HCT116 (cell line): ENCODE measurements at regions not wholly inside any gene's neighbourhood (a gene's known extent, or its start where the extent isn't known, plus 50 kb on each side); places are given as distances from the start of the nearest gene placed in this dataset.

Experiments used
- ATAC-seq: fragments of 200-7000 bp; cut with Tn5 transposase; 2 replicates; pipeline ENCODE4 v1.9.1; 2020; ENCODE audit warnings: mild to moderate bottlenecking, moderate library complexity
- BruUV-seq: library from RNA; stranded (reverse); fragments of 400-500 nt; replicated peaks from 2 replicates; lab custom pipeline; 2021; lab: Mats Ljungman, UMichigan
- CTCF ChIA-PET: fragments of 300-600 bp; sonication (Branson Sonifier 250); formaldehyde crosslinking; loops from one replicate; lab custom pipeline; 2021; ENCODE audit warnings: antibody characterized with exemption; lab: Charles Lee
- POLR2A ChIA-PET: fragments of 300-600, 350-600 bp; sonication (Branson Sonifier 250); formaldehyde crosslinking; loops from one replicate; lab custom pipeline; 2021; ENCODE audit warnings: antibody characterized with exemption; lab: Charles Lee
- RAD21 ChIA-PET, 2 experiments: fragments of 300-600 bp; sonication (Branson Sonifier 250); formaldehyde crosslinking; loops; one replicate each; lab custom pipeline; 2023; ENCODE audit warnings: low total read pairs in 2 of 2; ENCODE audit not compliant: uncharacterized antibody in 2 of 2, unreplicated experiment in 2 of 2, low non-redundant PET in 1 of 2; lab: Charles Lee
- DNase-seq: peaks from one replicate; pipeline ENCODE4 v3.0.0-alpha.2; 2010; ENCODE audit warnings: low read depth, low spot score
- H2AFZ ChIP-seq: fragments of 200-600 bp; shearing (Covaris generic), sonication (generic); 2 replicates; pipeline ENCODE4 v1.6.1; 2017; ENCODE audit warnings: low read depth, mixed run types, mixed read lengths, antibody characterized with exemption, low read length; ENCODE audit not compliant: poor library complexity, severe bottlenecking
- H3K27ac ChIP-seq: 2 replicates; pipeline ENCODE4 v1.5.1; 2012; ENCODE audit warnings: low read depth, low read length
- H3K27me3 ChIP-seq: fragments of 200-600 bp; sonication (generic); 2 replicates; pipeline ENCODE4 v1.6.1; 2016; ENCODE audit warnings: mixed run types, low read length, mixed read lengths; ENCODE audit not compliant: insufficient read depth
- H3K36me3 ChIP-seq, 2 experiments: fragments of 200-500 bp in 1 of 2; fragments of 200-600 bp in 1 of 2; sonication (Bioruptor generic) in 1 of 2; sonication (generic) in 1 of 2; 2 replicates each; pipeline versions ENCODE4 v1.5.1 to v1.6.1; 2014 to 2016; ENCODE audit warnings: low read length in 2 of 2, inconsistent platforms in 1 of 2, mixed read lengths in 1 of 2, mixed run types in 1 of 2; ENCODE audit not compliant: insufficient read depth in 2 of 2, control insufficient read depth in 1 of 2
- H3K4me1 ChIP-seq, 2 experiments: fragments of 200-600 bp in 1 of 2; sonication (generic) in 1 of 2; 2 replicates each; pipeline versions ENCODE4 v1.5.1 to v1.6.1; 2012 to 2017; ENCODE audit warnings: low read length in 2 of 2, inconsistent platforms in 1 of 2, mild to moderate bottlenecking in 1 of 2, mixed read lengths in 1 of 2, mixed run types in 1 of 2, moderate library complexity in 1 of 2; ENCODE audit not compliant: insufficient read depth in 2 of 2, control insufficient read depth in 1 of 2
- H3K4me2 ChIP-seq: fragments of 200-600 bp; sonication (generic); 2 replicates; pipeline ENCODE4 v1.6.1; 2017; ENCODE audit warnings: mixed run types, low read length, mixed read lengths
- H3K4me3 ChIP-seq, 2 experiments: fragments of 200-600 bp in 1 of 2; sonication (generic) in 1 of 2; replicated peaks in 1 of 2; 2 replicates each; pipeline ENCODE4 v1.5.1; 2011 to 2016; ENCODE audit warnings: low read length in 2 of 2, control low read depth in 1 of 2, low read depth in 1 of 2, mild to moderate bottlenecking in 1 of 2, mixed read lengths in 1 of 2, mixed run types in 1 of 2
- H3K79me2 ChIP-seq: fragments of 200-600 bp; sonication (generic); 2 replicates; pipeline ENCODE4 v1.6.1; 2017; ENCODE audit warnings: mild to moderate bottlenecking, mixed run types, low read length, moderate library complexity, mixed read lengths; ENCODE audit not compliant: insufficient read depth
- H3K9ac ChIP-seq: fragments of 200-600 bp; sonication (generic); 2 replicates; pipeline ENCODE4 v1.6.1; 2016; ENCODE audit warnings: low read length, mixed read lengths
- H3K9me2 ChIP-seq: fragments of 200-600 bp; sonication (generic), shearing (Covaris generic); 2 replicates; pipeline ENCODE4 v1.6.1; 2017; ENCODE audit warnings: mixed run types, mild to moderate bottlenecking, moderate library complexity; ENCODE audit not compliant: insufficient read depth
- H3K9me3 ChIP-seq, 2 experiments: fragments of 200-500 bp in 1 of 2; fragments of 200-600 bp in 1 of 2; sonication (Bioruptor generic) in 1 of 2; sonication (generic) in 1 of 2; 2 replicates each; pipeline ENCODE4 v1.6.1; 2014 to 2017; ENCODE audit warnings: low read length in 2 of 2, mixed read lengths in 2 of 2, inconsistent platforms in 1 of 2, low read depth in 1 of 2, mild to moderate bottlenecking in 1 of 2, mixed run types in 1 of 2, moderate library complexity in 1 of 2; ENCODE audit not compliant: control insufficient read depth in 1 of 2, insufficient read depth in 1 of 2
- H4K20me1 ChIP-seq: fragments of 200-600 bp; sonication (generic), shearing (Covaris generic); 2 replicates; pipeline ENCODE4 v1.6.1; 2017; ENCODE audit warnings: mixed run types, mild to moderate bottlenecking, moderate library complexity; ENCODE audit not compliant: insufficient read depth
- CBX3 ChIP-seq: IDR thresholded peaks from 2 replicates; pipeline ENCODE4 v1.6.1; 2012; ENCODE audit warnings: low read depth
- ELF1 ChIP-seq: IDR thresholded peaks from 2 replicates; pipeline ENCODE4 v1.6.1; 2012; ENCODE audit warnings: low read depth, borderline replicate concordance
- EZH2 ChIP-seq: fragments of 200-600 bp; sonication (generic); IDR thresholded peaks from 2 replicates; pipeline ENCODE4 v1.6.1; 2017; ENCODE audit warnings: antibody characterized with exemption, mixed run types
- JUND ChIP-seq: IDR thresholded peaks from 2 replicates; pipeline ENCODE4 v1.6.1; 2012
- POLR2A ChIP-seq: IDR thresholded peaks from 2 replicates; pipeline ENCODE4 v1.7.0; 2011; ENCODE audit warnings: borderline replicate concordance; ENCODE audit not compliant: insufficient read depth, insufficient read length; ENCODE audit errors: extremely low read depth
- SIN3A ChIP-seq: IDR thresholded peaks from 2 replicates; pipeline ENCODE4 v1.6.1; 2012; ENCODE audit warnings: low read depth
- SP1 ChIP-seq: IDR thresholded peaks from 2 replicates; pipeline ENCODE4 v1.6.1; 2012; ENCODE audit warnings: low read depth
- intact Hi-C: fragments of 100-400 bp; cut with micrococcal nuclease; formaldehyde crosslinking; loops from 2 replicates; pipeline ENCODE4 v1.10.0; 2022
- TF ChIP-seq, protein P1 (sequence below): IDR thresholded peaks from 2 replicates; pipeline ENCODE4 v1.6.1; 2012
- TF ChIP-seq, protein P2 (sequence below): IDR thresholded peaks from 2 replicates; pipeline ENCODE4 v1.6.1; 2011; ENCODE audit warnings: mild to moderate bottlenecking, low read length, moderate library complexity; ENCODE audit not compliant: insufficient replicate concordance; ENCODE audit errors: extremely low read depth
- TF ChIP-seq, protein P3 (sequence below): IDR thresholded peaks from 2 replicates; pipeline ENCODE4 v1.6.1; 2012; ENCODE audit warnings: low read depth

DNA sequence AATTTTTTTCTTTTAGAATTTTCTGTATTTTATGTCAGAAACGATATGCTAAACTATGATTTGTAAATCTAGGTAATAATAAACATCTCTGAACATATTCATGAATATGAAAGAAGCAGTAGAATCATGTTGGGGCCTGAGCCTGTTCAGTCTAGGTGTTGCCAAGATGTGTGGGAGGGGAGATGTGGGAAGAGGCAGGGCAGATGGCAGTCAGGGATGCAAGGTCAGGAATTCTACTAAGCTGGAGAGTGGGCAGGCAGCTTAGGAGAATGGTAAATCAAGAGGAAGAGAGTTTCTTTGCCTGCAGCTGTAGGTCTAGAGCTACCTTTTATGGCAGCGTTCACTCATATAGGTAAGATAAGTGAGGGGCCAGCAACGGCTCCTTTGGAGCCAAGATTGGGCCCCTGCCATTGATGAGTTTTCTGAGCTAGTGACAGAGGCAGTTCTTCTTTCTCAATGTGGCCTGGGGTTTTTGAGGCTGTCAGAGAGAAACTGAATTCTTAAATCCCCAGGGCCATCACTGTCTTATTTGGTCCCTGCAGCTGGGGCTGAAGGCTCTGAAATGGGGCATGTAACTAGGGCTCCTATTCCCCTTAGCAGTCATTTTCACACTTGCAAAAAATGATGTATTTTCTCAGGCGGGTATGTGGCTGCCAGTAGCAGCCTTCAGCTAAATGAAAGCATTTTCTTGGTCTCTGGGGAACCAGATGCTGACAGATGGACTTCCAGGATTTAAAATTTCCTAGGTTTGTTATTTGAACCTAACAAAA lies 232.8 kb downstream of the PIK3C3 start:
- Histone ChIP-seq H3K9ac (no peak overlapping the region), H3K9me2 (no peaks in the 10 kb centered on the region), H3K36me3 (no peaks in the 10 kb centered on the region)
- TF ChIP-seq EZH2 (no peak), SP1 (no peak), POLR2A (no peak), JUND (no peak), SIN3A (no peak), CBX3 (no peak), ELF1 (no peak)
- TF ChIP-seq, protein P1, sequence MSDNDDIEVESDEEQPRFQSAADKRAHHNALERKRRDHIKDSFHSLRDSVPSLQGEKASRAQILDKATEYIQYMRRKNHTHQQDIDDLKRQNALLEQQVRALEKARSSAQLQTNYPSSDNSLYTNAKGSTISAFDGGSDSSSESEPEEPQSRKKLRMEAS, result no peak
- TF ChIP-seq, protein P2, sequence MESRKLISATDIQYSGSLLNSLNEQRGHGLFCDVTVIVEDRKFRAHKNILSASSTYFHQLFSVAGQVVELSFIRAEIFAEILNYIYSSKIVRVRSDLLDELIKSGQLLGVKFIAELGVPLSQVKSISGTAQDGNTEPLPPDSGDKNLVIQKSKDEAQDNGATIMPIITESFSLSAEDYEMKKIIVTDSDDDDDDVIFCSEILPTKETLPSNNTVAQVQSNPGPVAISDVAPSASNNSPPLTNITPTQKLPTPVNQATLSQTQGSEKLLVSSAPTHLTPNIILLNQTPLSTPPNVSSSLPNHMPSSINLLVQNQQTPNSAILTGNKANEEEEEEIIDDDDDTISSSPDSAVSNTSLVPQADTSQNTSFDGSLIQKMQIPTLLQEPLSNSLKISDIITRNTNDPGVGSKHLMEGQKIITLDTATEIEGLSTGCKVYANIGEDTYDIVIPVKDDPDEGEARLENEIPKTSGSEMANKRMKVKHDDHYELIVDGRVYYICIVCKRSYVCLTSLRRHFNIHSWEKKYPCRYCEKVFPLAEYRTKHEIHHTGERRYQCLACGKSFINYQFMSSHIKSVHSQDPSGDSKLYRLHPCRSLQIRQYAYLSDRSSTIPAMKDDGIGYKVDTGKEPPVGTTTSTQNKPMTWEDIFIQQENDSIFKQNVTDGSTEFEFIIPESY, result no peak
- TF ChIP-seq, protein P3, sequence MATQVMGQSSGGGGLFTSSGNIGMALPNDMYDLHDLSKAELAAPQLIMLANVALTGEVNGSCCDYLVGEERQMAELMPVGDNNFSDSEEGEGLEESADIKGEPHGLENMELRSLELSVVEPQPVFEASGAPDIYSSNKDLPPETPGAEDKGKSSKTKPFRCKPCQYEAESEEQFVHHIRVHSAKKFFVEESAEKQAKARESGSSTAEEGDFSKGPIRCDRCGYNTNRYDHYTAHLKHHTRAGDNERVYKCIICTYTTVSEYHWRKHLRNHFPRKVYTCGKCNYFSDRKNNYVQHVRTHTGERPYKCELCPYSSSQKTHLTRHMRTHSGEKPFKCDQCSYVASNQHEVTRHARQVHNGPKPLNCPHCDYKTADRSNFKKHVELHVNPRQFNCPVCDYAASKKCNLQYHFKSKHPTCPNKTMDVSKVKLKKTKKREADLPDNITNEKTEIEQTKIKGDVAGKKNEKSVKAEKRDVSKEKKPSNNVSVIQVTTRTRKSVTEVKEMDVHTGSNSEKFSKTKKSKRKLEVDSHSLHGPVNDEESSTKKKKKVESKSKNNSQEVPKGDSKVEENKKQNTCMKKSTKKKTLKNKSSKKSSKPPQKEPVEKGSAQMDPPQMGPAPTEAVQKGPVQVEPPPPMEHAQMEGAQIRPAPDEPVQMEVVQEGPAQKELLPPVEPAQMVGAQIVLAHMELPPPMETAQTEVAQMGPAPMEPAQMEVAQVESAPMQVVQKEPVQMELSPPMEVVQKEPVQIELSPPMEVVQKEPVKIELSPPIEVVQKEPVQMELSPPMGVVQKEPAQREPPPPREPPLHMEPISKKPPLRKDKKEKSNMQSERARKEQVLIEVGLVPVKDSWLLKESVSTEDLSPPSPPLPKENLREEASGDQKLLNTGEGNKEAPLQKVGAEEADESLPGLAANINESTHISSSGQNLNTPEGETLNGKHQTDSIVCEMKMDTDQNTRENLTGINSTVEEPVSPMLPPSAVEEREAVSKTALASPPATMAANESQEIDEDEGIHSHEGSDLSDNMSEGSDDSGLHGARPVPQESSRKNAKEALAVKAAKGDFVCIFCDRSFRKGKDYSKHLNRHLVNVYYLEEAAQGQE, result no peak
- TF ChIP-seq, all 23 proteins: peak for 0
- ChIA-PET RAD21 (no interaction called here), CTCF (no interaction called here), POLR2A (no interaction called here)
- no peaks in the 10 kb centered on the region for H4K20me1 ChIP-seq
- no peaks in the 10 kb centered on the region for H3K4me1 ChIP-seq
- H3K4me3 ChIP-seq, result no peak overlapping the region
- no TSS peak for BruUV-seq
- H3K27me3 ChIP-seq, result no peaks in the 10 kb centered on the region
- no peak overlapping the region for H3K4me2 ChIP-seq
- intact Hi-C loops, result no loop called here
- DNase-seq (no peak), ATAC-seq (no peak)
- no peak overlapping the region for H2AFZ ChIP-seq
- H3K27ac ChIP-seq, result no peak overlapping the region
- H3K9me3 ChIP-seq, result no peaks in the 10 kb centered on the region
- H3K79me2 ChIP-seq, result no peaks in the 10 kb centered on the region
